GM21381 (cell line): ENCODE measurements at regions not wholly inside any gene's neighbourhood (a gene's known extent, or its start where the extent isn't known, plus 50 kb on each side); places are given as distances from the start of the nearest gene placed in this dataset.

ENCODE experiments used
- ATAC-seq: cut with Tn5 transposase; IDR thresholded peaks from one replicate; pipeline ENCODE4 v1.9.1; 2021; ENCODE audit warnings: mild to moderate bottlenecking, moderate library complexity; ENCODE audit not compliant: unreplicated experiment

- peak; percentile 96 for ATAC-seq
These were observed 51.2 kb upstream of the CDH5 start for GRCh38 chr16:66315210-66315825.

DNA sequence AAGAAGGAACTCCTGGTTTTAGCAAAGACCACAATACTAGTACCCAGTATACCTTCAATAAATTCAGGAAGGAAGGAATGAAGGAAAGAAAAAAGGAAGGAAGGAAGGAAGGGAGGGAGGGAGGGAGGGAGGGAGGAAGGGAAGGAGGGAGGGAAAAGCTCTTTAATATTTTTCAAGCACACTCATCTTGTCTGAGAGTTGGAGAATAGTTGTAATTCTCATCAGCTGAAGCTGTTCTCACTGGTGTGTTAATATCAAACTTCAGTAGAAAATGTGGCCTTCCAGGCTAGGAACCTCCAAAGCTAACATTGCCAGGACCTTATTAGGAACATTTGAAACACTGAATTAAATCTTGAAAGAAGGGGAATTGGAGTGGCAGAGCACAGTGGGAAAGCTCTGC lies 55.2 kb upstream of the CDH5 start:
- ATAC-seq = no peak

DNA sequence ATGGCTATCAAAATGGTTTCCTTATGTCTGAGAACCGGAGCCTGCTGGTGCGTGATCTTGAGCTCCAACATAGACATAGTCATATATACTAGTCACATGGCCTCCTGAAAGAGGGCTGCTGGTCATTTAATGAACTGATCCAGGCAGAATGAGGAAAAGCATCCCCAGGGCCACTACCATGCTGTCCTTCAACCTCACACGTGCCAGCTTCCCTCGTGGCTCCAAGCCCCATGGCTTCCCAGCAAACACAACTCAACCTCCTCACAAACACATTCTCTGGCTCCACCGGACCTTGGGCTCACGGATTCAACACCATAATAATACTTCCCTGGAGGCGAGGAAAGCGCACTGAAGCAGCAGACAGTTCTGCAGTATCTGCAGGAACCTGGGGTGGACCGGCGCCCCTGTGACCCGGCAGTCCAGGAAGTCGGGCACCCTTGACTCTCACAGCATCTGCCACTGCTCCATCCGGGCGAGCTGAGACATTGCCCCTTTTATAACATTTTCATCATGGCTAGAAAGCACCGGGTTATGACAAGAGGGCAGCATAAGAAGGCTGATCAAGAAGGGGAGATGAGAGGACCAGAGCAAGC lies 57.2 kb upstream of the CDH5 start:
- no peak for ATAC-seq

- no peak for ATAC-seq
These were observed 58.4 kb upstream of the CDH5 start for GRCh38 chr16:66308096-66308495.

- ATAC-seq = no peak
These were observed 59.9 kb upstream of the CDH5 start for GRCh38 chr16:66306366-66307150.

- ATAC-seq = no peak
These were observed 61.5 kb upstream of the CDH5 start for GRCh38 chr16:66304961-66305360.

- ATAC-seq = no peak
These were observed 62.3 kb upstream of the CDH5 start for GRCh38 chr16:66304151-66304550.

- no peak for ATAC-seq
These were observed 66.0 kb upstream of the CDH5 start for GRCh38 chr16:66300501-66300900.

DNA sequence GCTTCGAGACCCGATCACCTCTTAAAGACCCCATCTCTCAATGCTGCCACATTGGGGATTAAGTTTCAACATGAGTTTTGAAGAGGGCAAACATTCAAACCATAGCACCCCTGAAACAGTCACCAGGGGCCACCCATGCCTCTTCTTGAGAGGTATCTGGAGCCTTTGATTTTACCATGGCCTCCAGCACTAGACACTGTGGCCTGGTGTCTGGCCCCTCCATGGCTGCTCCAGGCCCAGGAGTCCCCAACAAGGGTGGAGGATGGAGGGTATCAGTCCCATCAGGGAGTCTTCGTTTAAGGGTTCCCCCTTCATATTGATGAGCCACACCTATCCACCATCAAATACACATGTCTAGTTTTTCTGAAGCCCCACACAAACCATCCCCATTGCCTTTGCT lies 66.5 kb upstream of the CDH5 start:
- no peak for ATAC-seq

DNA sequence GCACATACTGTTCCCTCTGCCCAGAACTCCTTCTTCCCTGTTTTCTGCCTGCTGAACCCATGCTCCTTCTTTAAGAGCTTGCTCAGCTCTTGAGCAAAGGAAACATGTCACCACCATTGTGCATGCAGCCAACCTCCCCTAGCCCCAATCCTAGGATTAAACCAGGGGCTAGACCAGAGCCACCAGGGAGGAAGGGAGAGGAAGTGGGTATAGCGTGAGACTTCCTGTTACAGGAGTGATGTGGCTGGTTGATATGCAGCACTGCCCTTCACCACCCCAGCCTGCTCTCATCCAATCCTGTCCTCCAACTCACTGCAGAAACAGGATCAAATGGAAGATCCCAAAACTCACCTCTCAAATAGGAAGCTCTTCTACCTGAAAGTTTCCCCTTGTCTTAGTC lies 67.1 kb upstream of the CDH5 start:
- no peak for ATAC-seq

DNA sequence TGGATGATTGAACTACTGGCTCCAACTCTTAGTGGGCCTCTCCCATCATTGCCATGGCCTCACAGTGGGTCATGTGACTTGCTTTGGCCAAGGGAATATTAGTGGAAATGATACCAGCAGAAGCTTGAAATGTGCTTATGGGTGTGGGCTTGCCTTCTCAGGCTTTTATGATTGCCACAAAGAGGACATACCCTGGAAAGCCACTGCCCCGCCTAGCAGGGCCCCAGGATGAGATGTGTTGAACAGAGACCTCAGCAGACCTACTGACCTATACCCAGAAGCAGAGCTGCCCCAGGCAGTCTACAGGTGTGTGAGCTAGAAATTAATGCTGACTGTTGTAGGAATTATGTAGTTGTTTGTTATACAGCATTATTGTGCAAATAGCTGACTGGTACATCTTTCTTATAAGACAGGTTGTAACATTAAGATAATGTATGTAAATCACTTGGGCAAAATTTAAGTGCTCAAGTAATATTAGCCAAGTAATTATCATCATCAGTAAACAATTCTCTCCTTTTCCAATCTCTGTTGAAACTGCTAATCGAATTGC lies 67.8 kb upstream of the CDH5 start:
- no peak for ATAC-seq

GRCh38 chr16:66298006-66298405 lies 68.5 kb upstream of the CDH5 start:
- no peak for ATAC-seq

- ATAC-seq = no peak
These were observed 69.9 kb upstream of the CDH5 start for GRCh38 chr16:66296591-66296990.

- no peak for ATAC-seq
These were observed 70.5 kb upstream of the CDH5 start for GRCh38 chr16:66295761-66296546.

DNA sequence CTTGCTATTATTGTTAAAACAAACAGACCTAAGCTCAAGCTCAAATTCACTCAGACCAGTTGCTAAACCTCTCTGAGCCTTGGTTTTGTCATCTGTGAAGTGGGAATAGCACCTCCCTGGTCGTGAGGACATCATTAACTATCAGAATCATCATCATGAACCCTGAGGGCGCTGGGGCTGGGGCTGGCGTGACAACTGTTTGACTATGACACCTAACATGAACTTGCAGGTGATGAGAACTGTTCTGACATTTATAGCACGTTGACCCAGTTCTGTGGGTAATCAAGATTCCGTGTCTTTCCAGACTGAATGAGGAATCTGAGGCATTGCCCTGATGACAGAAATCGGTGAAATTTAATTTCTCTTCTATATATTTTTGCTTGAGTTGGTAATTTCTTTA lies 71.3 kb upstream of the CDH5 start:
- ATAC-seq = no peak

DNA sequence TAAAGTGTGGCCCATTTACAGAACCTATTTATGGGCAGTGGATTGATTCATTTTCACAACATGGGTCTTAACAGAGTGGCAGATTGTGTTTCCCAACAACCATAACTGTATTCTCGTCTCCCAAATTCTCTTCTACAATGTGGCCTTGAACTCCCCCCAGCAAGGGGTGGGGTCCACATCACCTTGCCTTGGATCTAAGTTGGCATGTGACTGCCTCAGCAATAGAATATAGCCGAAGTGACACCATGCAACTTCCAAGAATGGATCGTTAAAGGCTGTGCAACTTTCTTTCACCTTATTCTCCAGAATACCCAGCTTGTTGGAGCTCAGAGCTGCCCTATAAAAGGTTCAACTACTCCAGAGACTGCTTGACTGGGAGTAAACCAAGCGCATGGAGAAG lies 72.0 kb upstream of the CDH5 start:
- ATAC-seq = no peak

GRCh38 chr16:66293932-66294331 lies 72.6 kb upstream of the CDH5 start:
- ATAC-seq = no peak

DNA sequence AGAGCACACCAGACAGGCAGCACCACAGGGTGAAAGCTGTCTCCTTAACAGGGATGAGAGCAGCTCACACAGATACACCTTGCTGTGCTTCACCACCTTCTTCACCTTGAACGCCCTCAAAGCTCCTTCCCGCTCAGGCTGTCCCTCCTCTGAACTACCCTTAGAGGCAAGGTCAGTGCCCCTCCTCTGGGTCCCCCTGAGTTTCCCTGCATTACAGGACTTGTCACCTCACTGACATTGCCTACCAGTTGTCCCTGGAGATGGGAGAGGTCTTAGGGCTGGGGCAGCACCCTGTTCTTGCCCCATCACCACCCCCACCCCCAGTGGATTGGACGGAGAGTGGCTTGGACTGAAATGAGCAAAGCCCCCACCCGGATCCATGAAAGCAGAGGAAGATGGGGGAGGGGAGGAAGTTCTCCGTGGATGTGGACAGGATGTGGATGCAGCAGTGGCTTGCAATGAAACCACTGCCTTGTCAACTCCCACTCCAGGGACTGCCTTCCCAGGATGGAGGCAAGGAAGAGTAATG lies 73.2 kb upstream of the CDH5 start:
- no peak for ATAC-seq

DNA sequence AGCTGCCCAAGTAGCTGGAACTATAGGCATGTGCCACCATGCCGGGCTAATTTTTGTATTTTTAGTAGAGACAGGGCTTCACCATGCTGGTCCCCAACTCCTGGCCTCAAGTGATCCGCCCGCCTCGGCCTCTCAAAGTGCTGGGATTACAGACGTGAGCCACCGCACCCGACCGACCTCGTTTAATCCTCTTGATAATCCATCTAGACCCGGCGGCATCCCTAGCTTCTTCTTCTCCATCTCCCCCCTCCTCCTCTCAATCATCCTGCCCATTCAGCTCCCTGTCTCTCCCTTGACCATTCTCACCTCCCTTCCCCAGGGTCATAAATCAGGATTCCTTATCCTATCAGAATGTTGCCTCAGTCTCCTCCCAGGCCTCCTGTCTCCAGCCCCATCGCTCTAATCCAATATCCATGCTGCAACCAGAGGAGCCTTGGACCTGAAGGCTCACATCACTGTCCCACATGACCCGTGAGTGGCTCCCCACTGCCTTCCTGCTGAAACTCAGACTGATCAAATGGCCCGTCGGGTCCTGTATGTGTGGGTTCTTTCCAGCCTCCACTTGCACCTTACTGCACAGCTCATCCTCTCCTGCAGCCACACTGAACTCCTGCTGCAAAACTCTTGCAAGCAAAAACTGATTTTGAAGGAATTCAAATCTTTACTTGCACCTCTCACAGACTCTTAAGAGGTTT lies 74.1 kb upstream of the CDH5 start:
- no peak for ATAC-seq

DNA sequence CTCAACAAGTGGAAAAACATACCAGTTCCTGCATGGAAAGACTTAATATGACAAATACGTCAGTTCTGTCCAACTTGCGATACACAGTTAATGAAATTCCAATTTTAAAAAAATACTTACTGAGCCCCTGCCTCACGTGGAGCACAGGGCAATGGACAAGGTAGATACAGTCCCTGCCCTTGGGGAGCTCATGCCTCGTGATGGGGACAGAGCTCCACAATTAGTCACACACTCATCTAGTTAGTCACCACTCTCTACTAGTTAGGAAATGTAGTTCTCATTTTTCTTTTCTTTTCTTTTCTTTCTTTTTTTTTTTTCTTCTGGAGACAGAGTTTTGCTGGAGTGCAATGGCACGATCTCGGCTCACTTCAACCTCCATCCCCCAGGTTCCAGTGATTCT lies 74.7 kb upstream of the CDH5 start:
- no peak for ATAC-seq
